GM18868 (cell line): ENCODE measurements at regions not wholly inside any gene's neighbourhood (a gene's known extent, or its start where the extent isn't known, plus 50 kb on each side); places are given as distances from the start of the nearest gene placed in this dataset.

Experiments used
- ATAC-seq: cut with Tn5 transposase; IDR thresholded peaks from one replicate; pipeline ENCODE4 v1.9.1; 2021; ENCODE audit warnings: mild to moderate bottlenecking, moderate library complexity; ENCODE audit not compliant: unreplicated experiment

DNA sequence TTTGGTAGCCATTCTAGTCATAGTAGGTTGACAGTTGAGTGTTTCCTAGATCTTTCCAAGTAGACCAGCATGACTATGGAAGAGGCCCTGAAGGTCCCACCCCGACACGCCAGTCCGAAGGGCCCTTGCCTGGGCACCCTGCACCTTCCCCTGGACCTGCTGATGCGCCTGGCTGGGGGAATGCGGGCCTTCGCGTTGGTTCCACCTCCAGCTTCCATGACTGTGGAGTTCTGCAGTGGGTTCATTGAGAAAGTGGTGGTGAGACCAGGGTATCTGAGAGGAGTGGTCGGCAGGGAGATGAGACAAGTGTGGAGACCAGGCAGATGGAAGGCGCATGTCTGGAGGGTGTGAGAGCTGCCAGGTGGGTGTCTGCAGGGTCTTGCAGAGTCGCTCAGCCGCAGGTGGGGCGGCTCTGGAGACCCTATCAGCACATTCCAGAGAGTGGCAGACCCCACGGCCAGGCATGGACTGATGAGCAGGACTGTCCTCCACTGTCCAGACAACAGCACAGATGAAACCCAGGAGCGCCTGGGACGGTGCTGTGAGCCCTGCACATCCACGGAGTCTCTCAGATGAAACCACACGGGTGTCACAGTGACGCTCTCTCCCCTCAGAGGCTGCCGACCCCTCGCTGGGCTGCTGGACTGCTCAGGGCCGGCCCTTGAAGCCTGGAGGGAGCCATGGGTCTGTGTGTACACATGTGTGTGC, 182.5 kb upstream of the HDAC4 start:
- no peak for ATAC-seq

DNA sequence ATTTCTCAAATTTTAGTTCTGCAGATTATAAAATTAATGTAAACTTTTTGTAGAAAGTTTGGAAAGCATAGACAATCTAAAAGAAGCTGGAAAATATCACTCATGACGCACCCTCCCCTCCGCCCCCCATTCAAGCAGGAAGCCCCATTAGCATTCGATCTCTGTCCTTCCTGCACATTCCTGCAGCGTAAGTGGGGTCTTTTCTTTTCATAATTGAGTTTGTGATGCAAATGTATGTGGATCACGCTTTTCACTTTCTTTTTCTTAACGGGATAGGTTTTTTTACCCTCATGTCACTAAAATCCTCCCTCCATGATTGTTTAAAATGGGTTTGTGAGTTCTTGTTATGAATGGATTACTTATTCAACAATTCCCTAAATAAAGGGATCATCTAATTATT, 181.7 kb upstream of the HDAC4 start:
- ATAC-seq: no peak

DNA sequence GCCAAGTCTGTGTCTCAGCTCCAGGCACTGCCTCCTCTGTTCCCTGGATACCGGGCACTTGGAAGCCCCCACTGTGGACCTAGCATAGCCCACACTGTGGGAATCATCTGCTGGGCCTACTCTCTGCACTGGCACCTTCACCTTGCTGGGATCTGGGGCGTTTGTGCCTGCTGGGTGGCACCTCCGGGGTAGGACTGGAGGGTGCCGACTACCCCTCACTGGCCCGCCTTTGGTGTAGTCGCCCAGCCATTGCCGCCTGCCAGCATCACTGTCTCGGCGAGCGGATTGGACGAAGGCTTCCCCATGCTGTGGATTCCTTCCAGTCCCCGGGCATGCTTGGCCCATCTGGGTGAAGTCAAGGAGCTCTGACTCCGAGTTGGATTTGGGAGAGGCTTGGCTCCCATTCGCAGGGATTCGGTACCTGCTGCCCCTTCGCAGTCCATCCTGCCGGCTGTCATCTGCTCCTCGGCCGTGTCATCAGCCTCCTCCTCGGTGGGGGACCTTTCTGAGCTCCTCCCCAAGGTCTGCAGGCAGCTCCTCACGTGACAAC, 180.6 kb upstream of the HDAC4 start:
- ATAC-seq: no peak

DNA sequence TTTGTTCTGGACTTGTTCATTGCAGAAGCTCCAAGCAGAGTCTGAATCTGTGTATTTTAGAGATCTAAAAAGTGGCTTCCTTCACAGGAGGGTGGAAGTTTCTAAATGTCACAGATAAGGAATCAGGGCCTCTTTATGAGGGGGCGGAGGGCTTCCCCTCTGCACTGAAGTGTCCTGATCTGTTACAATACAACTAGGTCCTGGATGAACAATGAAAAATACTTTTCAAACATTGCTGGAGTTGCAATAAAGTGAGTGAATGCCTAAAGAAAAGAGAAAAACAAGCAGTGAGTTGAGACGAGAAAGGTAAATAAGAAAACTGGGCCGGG, 179.3 kb upstream of the HDAC4 start:
- ATAC-seq: no peak

DNA sequence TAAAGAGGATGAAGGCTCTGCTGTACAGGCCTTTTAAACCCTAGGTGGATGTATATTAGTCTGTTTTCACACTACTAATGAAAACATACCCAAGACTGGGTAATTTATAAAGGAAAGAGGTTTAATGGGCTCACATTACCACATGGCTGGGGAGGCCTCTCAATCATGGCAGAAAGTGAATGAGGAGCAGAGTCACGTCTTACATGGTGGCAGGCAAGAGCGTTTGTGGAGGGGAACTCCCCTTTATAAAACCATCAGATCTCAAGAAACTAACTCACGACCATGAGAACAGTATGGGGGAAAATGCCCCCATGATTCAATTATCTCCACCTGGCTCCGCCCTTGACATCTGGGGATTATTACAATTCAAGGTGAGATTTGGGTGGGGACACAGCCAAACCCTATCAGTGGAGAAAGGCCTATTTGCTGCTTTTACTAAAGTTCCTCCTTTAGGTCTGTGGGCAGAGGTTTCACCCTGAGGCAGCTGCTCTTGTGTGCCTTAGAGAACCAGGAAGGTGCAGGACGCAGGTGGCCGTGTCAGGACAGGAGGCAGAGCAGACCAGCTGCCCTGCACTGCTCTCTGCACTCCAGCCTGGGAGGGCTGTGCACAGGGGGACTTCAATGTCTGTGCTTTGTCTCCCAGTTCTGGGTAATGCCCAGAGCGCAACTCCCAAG, 178.8 kb upstream of the HDAC4 start:
- ATAC-seq: no peak

DNA sequence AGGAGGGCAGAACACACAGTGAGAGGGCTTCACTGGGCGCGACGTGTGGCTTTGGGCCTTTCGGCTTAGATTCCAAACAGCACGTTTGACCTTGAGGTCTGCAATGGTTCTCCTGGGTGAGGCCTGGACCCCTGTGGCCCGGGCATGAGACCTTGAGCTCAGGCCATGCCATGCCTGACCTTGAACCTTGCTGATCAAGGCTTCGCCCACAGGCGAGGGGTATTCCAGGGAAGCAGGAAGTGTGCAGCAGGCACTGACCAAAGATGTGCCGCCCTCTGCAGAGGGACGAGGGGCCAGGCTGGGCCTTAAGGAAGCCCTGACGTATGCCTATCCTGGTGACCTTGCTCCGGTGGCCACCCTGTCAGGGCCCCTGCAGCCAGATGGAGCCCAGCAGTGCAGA, 178.3 kb upstream of the HDAC4 start:
- ATAC-seq: no peak

DNA sequence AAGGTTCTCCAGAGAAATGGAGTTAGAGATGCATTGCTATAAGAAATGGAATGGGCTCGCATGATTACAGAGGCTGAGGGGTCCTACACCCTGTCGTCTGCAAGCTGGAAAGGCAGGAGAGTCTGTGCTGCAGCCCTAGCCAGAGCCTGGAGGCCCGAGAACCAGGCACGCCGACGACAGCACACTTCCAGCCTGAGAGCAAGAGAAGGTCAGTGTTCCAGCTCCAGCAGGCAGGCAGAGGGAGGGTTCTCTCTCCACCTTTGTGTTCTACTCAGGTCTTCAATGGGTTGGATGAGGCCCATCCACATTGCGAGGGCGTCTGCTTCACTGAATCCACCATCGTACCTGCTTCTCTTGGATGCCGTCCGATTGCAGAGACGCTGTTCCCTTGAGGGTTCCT, 177.6 kb upstream of the HDAC4 start:
- ATAC-seq: no peak

DNA sequence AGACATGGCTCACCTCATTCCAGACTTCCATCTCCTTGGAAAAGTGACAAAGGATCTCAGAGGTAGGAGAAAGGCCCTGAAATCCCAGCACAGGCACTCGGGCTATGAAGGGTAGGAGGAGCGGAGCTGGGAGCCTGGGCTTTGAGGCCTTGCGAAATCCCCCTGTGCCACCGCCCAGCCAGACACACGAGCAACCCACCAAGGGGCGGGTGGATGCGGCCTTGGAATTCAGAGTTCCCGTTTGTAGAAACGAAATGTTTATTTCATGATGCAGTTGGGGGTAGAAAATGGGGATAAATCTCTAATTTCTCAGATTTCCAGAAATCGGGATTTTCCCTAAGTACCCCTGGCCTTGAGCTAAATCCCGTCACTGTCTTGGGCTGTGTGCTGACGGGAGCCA, 177.1 kb upstream of the HDAC4 start:
- ATAC-seq: no peak

DNA sequence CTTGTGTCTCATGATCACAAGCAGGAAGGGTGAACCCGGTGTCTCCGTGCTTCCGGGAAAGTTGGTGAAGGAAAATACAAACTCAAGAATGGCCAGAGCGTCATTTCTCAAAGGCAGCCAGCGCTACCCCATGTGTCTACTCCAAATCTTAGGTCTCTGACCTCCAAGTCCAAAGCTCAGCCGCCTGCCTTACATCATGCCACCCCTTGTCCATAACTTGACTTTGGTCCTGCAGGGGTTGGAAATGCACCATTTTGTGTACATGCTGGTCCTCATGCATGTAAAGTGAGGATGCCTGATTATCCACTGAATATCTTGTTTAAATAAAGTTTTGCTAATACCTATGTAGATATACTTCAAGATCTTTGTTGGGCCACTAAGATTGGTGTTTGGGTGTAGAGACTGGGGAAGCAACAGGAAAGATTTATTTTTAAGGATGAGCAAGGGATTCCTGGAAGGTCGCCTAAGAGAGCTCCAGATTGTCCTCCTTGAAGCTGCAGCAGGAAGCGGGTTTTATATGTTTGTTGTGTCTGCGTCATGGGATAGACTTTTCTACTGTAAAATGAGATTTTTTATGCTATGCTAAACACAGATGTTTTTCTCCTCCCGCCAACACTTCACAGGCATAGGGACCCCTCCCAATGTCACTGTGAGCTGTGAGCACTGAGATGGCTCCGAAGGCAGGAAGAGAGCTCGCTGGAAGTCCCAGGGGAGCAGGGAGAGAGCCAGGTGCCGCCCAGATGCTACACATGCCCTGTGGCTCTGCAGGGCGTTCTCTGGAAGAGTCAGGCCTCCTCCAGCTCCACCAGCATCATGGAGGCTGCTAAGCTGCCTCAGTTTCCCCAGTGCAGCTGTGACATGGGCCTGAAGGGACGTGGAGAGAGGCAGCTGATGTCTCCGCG, 176.2 kb upstream of the HDAC4 start:
- no peak for ATAC-seq

DNA sequence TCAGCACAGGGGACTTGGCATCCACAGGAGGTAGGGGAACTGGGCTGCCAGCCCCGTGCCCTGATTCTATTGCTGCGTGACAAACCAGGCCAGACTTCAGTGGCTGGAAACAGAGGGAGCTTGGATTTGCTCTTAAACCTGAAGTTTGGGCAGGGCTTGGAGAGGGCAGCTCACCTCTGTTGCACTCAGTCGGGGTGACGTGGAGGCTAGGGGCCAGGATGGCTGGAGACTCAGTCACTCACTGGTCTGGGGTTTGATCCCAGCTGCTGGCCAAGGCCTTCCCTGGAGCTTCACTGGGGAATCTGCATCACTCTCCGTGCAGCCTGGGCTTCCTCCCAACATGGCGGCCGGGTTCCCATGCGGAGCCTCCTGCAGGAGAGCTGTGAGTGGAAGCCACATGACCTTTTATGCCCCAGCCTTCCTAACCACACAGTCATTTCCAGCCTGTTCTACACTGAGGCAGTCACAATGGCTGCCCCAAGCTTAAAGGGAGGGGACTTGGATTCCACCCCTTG, 175.2 kb upstream of the HDAC4 start:
- no peak for ATAC-seq

DNA sequence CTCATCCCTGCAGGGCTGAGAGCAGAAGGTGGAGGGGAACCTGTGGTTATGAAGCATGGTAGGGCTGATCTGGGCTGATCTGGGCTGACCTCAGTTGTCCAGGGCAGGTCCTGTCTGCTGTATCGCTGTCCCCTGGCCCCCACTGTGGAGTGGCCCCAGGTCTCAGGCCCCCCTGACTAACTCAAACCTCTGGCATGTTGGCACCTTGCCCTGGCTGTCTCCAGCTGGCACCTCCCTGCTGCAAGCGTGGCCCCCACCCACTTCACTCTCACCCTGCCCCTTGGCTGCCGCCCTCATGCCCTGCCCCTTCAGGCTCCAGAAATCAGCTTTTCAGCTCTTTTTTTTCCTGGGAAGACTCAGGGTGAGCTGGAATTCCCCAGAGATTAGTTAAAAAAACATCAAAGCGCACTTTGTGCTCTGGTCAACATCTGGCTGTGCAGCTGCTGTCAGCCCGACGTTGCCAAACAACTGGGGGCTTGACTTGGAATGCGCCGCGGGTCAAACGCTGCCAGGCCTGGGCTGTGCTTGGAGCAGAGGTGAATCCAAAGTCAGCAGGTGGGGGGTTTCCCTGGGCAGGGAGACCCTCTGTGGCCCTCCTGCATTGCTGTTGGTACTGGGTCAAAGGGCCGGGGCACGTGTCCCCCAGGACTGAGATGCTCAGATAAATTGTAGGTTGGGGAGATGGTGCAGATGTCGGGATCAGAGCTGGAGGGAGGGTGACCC, 173.8 kb upstream of the HDAC4 start:
- no peak for ATAC-seq

DNA sequence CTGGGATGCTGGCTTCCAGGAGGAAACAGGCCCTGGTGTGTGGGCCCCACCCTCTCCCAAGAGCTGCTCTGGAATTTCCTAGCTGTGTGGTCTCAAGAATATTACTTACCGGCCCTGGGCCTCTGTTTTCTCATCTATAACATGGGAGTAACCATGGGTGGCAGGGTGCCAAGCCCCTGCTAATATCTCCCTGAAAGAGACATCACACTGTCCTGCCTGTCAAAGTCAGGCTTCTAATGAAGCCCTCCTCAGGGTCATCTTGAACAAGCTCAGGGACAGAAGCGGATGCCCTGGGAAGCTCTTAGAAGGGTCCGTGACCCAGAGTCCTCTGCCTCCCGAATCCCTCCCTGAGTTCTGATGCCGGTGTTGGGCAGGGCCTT, 173.2 kb upstream of the HDAC4 start:
- ATAC-seq: no peak

DNA sequence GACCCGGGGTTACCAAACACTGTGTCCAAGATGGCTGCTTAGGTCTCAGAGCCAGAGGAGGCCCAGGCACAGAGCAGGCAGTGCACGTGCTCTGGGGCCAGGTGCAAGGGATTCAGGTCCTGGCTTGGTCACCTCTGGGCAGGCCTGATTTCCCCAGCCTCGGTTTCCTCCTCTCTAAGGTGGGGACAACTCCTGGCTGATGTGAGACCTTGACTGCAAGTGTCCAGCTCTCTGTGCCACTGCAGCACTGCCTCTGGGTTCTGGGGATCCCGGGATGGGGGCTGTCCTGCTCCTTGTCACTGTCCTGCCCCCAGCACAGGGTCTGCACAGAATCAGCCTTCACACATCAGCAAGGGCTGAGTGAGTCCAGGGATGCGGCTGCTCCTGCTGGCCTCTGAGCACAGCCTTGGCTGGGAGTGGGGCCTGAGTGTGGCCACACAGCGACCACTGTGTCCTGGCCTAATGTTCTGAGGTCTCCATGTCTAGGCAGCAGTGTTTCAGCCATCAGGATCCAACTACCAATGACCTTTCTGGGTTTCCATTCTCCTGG, 170.2 kb upstream of the HDAC4 start:
- no peak for ATAC-seq

DNA sequence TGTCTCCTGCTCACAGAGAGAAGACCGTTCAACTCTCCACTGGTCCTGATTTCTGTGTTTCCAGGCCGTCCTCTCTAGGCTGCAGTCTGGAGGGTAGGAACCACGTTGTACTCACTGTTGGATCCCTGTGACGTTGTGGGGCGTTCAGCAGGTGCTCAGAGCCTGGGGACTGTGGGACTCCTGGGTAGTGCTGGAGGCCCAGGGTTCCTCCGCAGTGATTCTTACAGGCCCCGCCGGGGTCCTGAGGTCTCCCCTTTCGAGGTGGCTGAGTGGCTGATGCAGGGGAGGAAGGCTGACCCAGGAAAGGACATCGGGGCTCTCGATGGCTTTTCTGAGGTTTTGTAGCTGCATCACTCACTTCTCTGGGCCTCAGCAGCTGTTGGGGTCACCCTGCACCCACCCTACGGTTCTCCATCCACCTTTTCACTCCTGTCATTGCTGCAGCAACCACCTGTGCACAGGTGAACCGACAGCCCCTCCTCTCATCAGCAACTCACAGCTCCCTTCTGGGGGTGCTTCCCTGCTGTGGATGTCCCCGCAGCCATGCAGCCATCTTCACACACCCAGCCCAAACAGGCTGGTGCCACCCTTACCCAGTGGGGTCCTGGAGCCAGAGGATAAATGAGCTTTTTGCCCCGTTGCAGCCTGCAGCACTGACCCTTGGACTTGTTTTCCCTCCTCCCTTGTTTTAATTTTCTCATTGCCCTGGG, 169.6 kb upstream of the HDAC4 start:
- ATAC-seq: no peak

DNA sequence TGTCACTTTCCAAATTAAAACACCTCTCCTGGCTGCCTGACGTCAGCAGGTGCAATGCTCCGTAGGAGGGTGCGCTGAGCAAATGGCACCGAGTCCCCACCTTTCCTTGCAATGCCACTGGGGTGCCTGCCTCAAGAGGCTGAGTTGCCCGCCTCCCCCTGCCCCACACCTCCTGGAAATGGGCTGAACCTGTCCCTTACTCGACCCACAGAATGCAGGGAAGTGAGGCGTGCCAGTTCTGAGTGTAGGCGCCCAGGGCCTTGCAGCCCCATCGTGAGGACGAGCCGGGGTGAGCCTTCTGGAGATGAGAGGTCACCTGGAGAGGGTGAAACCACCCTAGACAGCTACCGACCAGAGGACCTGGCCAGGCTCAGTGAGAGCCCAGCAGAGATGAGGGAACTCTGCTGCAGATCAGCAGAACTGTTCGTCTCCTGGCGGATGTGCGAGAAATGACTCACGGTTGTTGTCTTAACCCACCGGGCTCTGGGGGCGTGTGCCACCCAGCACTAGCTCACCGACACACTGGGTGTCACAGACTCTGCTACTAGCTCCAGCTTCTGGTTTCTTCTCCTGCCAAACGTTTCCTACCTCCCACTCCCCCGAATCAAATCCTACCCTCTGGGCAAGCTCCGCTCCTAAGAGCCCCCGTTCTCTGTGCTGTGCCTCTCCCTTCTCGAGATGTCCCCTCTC, 168.7 kb upstream of the HDAC4 start:
- no peak for ATAC-seq

DNA sequence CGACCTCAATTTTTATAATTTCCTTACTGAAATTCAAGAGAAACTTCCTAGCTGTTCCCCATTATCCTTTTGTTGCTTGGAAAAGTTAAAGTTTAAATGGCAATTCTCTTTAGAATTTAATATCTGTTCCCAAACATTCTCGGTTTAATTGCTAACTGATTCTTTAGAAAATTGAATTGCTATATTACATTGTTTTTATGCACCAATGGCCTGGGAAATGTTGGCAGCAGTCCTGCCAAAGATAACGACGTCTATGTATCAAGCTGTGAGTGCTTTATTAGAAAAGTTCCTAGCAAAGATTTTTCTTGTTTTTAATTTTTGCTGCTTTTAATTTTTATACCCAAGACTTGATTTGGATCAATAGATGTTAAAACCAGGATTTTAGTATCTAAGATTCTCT, 167.8 kb upstream of the HDAC4 start:
- no peak for ATAC-seq

DNA sequence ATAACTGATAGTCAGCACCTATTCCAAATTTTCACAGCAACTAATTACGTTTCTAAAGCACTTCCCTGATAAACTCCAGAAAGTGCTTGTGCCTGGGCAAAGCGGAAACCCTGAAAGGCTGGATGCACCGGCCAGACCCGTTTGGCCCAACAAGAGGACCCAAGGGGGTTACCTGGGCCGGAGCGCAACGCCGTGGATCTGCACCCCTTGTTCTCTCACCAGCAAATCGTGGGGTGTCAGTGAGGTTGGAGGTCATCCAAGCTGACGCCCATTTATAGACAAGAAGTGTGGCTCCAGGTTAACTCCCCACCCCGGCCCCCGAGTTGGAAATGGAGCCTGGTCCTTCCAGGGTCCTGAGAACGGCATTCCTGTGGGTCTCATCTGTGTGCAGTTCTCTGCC, 167.0 kb upstream of the HDAC4 start:
- ATAC-seq: no peak

DNA sequence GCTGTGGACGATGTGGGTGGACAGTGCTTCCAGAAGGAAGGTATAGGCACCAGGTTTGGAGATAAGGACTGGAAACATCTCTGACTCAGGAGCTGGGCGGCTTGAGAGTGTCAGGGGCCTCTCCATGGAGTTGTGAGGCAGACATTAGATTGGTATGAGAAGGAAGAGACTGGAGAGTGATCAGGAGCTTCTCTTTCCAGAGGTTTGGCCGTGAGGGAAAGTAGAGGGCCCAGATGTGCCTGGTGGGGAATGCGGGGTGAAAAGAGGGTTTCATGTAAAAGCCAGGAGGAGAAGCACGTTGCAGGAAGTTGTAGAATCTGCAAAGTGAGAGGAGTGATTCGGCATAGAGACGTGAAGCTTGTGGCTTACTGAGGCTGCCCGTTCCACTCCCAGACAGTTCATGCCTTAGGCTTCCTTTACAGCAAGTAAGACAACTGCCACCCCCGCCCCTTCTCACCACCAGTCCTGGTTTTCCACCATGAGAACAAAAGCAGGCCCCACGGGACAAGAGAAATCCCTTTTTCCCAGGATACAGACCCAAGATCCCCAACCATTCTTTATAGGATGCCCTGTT, 166.3 kb upstream of the HDAC4 start:
- ATAC-seq: no peak
